Fibroblast of pulmonary artery (primary cell): ENCODE measurements at regions not wholly inside any gene's neighbourhood (a gene's known extent, or its start where the extent isn't known, plus 50 kb on each side); places are given as distances from the start of the nearest gene placed in this dataset.
"Not testable (repeated sequence)": the region's sequence is repeated elsewhere in the genome, so short reads cannot be mapped to it uniquely, and the experiment has no call there.

Experiments used
- DNase-seq: peaks from one replicate; pipeline ENCODE4 v3.0.0-alpha.2; 2010; ENCODE audit warnings: low read depth
- H3K4me3 ChIP-seq: replicated peaks from 2 replicates; pipeline ENCODE4 v1.5.1; 2011; ENCODE audit warnings: low read depth, mild to moderate bottlenecking, control low read depth, low read length, moderate library complexity
- TF ChIP-seq, protein P1 (sequence below): IDR thresholded peaks from 2 replicates; pipeline ENCODE4 v1.5.1; 2011; ENCODE audit warnings: mild to moderate bottlenecking, control low read depth, low read length, inconsistent platforms; ENCODE audit errors: missing control alignments

DNA sequence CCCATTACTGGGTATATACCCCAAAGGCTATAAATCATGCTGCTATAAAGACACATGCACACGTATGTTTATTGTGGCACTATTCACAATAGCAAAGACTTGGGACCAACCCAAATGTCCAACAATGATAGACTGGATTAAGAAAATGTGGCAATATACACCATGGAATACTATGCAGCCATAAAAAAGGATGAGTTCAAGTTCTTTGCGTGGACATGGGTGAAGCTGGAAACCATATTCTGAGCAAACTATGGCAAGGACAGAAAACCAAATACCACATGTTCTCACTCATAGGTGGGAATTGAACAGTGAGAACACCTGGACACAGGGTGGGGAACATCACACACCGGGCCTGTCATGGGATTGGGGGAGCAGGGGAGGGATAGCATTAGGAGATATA, 54.4 kb upstream of the MUCL1 start:
- DNase-seq, H3K4me3 ChIP-seq: not testable (repeated sequence)

DNA sequence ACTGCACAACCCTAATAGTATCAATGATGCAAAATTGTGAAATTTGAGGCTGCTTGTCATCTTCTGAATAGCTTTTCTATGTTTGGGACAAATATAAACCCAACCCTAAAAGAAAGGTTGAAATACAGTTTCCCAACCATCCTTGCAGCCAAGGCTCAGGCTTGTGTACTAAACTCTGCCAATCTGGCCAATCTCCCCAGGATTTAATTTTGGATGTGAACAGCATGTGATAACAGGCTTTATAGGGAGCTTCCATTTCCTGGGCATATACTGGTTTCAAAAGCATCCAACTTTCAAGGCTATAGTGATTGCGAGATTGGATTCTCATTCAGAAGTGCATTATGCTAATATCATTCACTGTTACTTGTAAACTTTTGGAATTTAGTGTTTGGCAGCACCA, 55.7 kb upstream of the MUCL1 start:
- TF ChIP-seq, protein P1, sequence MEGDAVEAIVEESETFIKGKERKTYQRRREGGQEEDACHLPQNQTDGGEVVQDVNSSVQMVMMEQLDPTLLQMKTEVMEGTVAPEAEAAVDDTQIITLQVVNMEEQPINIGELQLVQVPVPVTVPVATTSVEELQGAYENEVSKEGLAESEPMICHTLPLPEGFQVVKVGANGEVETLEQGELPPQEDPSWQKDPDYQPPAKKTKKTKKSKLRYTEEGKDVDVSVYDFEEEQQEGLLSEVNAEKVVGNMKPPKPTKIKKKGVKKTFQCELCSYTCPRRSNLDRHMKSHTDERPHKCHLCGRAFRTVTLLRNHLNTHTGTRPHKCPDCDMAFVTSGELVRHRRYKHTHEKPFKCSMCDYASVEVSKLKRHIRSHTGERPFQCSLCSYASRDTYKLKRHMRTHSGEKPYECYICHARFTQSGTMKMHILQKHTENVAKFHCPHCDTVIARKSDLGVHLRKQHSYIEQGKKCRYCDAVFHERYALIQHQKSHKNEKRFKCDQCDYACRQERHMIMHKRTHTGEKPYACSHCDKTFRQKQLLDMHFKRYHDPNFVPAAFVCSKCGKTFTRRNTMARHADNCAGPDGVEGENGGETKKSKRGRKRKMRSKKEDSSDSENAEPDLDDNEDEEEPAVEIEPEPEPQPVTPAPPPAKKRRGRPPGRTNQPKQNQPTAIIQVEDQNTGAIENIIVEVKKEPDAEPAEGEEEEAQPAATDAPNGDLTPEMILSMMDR = no peak
- no peak overlapping the region for H3K4me3 ChIP-seq

DNA sequence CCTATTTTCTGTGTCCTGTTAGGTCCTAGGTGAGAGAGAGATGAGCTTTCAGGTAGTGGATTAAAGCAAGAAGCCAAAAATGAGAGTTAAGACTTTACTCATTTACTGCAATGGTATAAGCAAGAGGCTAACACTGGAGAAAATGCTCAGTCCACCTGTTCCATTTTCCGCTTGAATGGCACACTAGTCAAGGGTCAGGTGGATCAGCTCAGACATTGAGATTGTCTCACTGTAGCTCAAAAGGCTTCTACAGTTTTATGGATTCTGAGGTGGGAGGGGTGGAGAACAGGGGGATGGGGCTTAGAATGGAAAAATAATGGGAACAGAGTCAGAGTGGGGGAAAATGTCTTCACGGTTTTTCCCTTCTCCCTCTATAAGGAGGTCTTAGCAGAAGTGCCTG, 57.3 kb upstream of the MUCL1 start:
- DNase-seq = no peak
- H3K4me3 ChIP-seq = no peak overlapping the region
- TF ChIP-seq, protein P1 = no peak

More for the DNA sequence above, 55.7 kb upstream of the MUCL1 start:
- DNase-seq = no peak

DNA sequence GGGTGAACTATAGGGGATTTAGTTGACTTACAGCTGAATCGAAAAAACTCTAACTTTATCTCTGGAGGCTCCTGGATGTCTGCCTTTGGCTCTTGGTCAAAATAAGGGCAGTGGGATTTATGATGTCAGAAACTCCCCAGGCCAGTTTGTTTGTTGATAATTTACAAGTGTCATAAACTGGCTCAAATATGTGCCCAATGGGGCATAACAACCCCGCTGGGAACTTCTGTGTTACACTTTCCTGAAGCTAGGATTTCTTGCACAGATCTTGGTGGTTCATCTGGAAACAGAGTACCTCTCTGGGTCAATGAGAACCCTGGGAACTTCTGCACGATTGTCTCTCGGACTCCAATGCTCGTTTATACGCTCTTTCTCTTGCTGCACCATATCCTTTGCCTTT, 58.7 kb upstream of the MUCL1 start:
- no peak for DNase-seq
- no peak overlapping the region for H3K4me3 ChIP-seq
- TF ChIP-seq, protein P1 = no peak

DNA sequence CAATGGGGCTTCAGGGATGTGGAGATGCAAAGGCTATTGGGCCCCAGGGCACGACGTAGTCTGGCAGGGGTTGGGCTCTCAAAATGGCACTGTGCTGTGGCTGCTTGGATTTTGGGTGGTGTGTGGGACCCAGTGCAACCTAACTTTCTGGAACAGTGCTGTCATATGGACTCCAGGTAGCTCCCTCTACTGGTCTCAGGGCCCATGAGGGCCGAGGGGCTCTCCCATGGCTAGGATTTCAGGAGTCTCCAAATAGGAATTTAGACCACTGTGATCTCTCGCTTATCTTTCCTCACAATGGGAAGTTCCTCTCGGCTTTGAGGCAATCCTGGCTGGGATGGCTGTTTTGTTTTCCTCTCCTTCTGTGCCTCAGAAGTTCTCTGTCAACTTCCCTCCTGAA, 68.2 kb upstream of the MUCL1 start:
- no peak overlapping the region for H3K4me3 ChIP-seq
- TF ChIP-seq, protein P1 = no peak
- no peak for DNase-seq

DNA sequence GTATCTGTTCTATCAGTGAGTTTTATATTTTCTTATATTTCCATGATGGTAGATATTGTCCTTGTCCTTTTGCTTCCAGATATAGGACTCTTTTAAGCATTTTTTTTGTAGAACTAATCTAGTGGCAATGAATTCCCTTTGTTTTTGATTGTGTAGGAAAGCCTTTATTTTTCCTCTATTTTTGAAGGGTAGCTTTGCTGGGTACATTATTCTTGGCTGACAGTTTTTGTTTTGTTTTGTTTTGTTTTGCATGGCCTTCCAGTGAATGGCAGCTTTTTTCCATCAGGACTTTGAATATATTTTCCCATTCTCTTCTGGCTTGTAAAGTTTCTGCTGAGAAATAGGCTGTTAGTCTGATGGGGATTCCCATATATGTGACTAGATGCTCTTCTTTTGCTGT, 70.2 kb upstream of the MUCL1 start:
- H3K4me3 ChIP-seq = no peak overlapping the region
- TF ChIP-seq, protein P1 = no peak
- no peak for DNase-seq

DNA sequence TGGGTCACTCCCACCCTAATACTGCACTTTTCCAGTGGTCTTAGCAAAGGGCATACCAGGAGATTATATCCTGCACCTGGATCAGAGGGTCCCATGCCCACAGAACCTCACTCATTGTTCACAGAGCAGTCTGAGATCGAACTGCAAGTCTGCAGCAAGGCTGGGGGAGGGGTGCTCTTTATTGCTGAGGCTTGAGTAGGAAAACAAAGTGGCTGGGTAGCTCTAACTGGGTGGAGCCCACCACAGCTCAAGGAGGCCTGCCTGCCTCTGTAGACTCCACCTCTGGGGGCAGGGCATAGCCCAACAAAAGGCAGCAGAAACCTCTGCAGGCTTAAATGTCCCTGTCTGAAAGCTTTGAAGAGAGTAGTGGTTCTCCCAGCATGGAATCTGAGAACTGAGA, 77.3 kb upstream of the MUCL1 start:
- not testable (repeated sequence) for H3K4me3 ChIP-seq, DNase-seq

DNA sequence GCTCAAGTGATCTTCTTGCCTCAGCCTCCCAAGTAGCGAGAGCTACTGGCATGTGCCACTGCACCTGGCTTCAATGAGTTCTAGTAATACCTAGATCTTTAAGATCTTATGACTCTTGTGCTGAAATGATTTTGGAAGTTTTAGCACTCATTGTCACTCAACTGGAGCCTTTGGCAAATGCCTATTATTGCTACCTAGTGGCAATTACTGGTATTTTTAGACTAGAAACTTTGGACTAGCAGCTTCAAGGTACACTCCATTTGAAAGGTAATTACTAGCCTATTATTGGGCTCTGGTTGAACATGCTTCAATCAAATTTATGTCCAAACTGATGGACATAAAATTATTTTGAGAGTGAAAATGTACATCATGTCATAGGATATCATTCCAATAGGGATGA, 80.7 kb upstream of the MUCL1 start:
- DNase-seq = no peak
- TF ChIP-seq, protein P1 = no peak
- no peak overlapping the region for H3K4me3 ChIP-seq
